GM19023 (cell line): ENCODE measurements at regions not wholly inside any gene's neighbourhood (a gene's known extent, or its start where the extent isn't known, plus 50 kb on each side); places are given as distances from the start of the nearest gene placed in this dataset.
"Not testable (repeated sequence)": the region's sequence is repeated elsewhere in the genome, so short reads cannot be mapped to it uniquely, and the experiment has no call there.

Experiments used
- ATAC-seq: cut with Tn5 transposase; IDR thresholded peaks from one replicate; pipeline ENCODE4 v1.9.1; 2021; ENCODE audit warnings: mild to moderate bottlenecking, moderate library complexity; ENCODE audit not compliant: unreplicated experiment

DNA sequence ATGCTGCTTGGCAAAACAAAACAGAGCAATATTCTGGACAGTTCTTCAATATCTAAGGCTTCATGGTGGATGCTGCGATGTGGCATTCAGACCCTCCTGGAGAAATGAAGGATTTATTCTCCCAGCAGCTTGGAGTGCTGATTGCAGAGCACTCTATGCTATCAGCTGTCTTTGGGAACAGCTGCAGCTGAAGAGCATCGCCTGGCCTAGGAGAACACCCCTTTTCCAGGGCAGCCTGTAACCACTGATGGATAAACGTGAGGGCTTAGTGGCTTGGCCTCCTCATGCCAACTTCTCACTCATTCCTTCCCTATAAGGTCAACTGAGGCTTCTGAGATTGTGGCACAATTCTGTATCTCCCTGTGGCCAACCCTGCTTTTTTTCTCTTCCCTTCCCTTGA lies 638.1 kb upstream of the CNTNAP2 start:
- no peak for ATAC-seq

DNA sequence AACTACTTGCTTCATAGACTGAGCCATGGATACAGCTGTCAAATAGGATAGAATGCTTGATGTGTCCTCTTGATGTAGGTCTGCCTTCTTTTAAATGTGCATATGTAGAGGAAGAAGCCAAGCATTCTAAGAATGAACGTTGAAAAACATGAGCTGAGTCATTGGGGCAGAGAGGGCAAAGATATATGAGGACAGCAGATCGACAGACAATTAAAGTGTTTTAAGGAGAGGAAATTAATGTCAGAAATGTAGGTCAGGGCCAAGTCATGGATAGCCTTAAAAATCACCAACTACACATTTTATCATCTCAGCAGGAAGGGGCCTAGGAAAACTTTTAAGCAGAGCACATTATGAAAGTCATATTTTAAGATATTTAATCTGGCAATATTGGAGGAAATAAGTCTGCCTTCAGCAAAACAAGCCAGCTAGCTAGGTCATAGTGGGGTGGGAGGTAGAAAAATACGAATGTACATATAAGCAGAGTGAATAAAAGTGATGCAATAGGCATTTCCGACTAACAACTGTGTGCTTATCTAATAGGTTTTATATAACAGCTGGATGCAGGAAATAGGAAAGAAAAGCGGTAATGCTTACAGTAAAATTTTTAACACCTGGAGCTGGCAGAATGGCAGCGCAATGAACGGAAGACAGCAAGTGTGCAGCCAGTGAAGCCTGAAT lies 638.3 kb upstream of the TPK1 start:
- ATAC-seq, result no peak

DNA sequence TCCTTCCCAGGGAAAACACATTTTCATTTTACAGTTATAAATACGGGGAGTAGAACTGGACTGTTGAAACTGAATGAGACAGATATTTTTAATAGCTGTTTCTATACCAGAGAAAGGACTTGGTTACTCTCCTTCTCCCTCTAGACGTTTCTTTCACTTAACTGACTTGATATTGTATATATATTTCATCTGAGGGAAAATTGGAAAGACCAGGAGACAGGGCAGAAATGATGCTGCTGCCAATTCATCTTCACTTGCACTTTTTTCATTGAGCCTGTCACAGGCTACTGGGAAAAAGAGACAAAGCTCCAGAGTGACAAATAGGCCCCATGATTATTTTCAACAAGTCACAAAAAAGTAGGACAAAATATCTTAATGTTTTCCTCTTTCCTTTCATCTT lies 636.0 kb upstream of the TPK1 start:
- ATAC-seq, result no peak

DNA sequence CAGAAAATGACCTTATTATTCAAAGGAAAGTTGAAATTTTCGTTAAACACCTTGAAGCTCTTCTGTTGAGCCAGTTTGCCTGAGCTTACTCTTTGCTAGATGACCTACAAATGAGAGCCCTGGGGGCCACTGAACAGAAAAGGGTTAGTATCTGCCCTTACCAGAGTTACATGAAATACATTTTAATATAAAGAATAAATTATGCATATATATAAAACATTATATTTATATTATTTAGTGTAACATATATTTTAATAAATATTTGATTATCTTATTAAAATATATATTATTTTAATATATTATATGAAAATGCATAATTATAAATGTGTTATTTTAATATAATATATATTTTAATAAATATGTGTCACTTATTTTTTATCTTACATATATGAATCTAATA lies 628.4 kb upstream of the TPK1 start:
- ATAC-seq, result no peak

DNA sequence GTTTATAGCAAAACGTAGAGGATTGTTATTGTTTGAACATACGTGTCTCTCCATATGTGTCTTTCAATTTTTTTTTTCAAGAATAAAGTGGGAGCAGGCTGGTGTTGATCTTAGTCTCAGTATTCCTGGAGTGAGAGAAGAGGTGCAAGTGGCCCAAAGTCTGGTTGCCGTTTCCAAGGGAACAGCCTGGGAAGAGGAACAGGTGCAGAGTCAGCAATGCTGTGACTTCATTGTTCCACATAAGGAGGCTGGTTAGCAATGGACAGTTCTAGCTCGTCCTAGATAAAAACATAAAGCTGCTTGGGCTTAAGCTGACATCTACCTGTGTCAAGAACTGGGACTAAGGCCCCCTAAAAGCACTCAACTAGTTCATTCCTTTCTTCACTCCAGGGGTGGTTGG lies 626.6 kb upstream of the TPK1 start:
- no peak for ATAC-seq

DNA sequence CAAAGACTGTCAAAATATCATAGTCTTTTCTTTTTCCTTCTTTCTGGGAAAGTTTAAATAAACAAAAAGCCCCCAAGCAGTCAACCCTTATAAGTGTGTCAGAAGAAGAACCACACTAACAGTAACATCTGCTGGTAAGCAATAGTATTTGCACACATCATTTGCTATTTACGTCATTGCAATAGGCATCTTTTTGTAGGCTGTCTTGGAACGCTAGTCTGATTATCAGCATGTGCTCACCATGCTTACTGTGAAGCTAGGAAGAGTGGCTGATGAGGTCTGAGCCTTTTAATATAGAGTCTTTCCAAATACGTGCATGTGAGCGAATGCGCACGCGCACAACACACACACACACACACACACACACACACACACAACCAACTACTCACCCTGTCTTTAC lies 599.0 kb upstream of the TPK1 start:
- ATAC-seq, result no peak

DNA sequence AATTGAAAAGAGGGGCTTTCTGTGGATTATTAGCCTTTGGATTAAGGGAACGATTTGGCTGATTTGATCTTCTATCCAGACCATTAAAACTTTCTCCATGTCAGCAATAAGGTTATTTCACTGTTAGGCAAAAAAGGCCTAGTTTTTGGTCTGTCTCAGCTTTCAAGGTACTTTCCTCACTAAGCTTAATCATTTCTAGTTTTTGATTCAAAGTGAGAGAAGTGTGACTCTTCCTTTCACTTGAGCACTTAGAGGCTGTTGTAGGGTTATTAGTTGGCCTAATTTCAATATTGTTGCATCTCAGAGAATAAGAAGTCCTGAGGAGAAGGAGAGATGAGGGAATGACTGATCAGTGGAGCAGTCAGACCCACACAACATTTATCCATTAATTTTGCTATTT lies 596.0 kb upstream of the TPK1 start:
- ATAC-seq, result no peak

DNA sequence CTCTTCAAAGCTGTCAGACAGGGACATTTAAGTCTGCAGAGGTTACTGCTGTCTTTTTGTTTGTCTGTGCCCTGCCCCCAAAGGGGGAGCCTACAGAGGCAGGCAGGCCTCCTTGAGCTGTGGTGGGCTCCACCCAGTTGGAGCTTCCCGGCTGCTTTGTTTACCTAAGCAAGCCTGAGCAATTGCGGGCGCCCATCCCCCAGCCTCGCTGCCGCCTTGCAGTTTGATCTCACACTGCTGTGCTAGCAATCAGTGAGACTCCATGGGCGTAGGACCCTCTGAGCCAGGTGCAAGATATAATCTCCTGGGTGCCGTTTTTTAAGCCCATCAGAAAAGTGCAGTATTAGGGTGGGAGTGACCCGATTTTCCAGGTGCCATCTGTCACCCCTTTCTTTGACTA lies 582.6 kb upstream of the TPK1 start:
- not testable (repeated sequence) for ATAC-seq

DNA sequence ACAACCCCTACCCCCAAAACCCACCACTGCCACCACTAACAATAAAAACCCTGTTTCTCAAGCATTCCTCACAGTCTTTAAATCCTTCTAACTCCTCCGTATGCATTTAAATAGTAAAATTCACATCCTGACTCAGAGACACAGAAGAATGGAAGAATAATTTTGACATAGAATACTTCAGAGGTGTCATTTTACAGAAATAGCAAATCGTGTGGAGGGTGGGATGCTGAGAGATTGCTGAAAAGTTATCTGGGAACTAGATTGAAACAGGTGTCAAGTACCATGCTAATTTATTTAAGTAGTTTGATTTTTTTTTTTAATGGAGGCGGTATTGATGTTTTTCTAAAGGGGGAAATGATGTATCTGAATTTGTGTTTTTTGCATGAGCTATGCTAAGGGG lies 575.2 kb upstream of the TPK1 start:
- ATAC-seq, result no peak

DNA sequence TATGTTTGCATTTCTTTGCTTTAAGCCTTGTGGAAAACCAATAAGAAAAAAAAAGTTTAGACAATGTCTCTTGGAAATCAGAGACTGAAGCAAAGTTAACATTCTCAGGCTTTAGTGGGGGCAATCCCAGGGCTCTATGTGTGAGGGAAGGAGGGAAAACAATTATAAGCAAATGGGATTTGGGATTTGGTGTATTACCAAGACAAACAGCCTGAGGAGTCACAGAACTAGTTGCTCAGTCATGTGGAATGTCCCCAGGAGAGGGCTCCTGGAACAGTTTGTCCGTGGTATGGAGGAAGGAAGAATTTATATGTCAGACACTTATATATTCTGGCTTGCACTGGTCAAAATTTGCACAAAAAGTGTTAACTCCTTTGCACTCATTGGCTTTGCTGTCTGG lies 562.9 kb upstream of the TPK1 start:
- ATAC-seq, result no peak

DNA sequence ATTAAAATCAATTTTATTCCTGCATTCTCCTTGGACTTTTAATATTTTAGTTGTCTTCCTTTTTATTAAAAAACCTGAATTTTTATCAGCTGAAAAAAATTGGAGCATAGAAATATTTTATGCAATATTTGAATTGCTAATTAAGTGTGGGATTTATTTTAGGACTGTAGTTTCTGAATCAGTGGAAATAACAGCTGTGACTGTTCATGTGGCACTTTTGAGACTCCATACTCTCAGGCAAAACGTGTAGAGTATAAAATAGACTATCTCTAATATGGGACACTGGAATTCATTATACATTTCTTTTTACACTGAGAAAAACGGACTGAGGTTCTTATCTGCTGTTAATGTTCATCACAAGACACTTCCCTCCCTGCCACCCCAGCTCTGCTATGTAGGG lies 558.3 kb upstream of the TPK1 start:
- ATAC-seq, result no peak

DNA sequence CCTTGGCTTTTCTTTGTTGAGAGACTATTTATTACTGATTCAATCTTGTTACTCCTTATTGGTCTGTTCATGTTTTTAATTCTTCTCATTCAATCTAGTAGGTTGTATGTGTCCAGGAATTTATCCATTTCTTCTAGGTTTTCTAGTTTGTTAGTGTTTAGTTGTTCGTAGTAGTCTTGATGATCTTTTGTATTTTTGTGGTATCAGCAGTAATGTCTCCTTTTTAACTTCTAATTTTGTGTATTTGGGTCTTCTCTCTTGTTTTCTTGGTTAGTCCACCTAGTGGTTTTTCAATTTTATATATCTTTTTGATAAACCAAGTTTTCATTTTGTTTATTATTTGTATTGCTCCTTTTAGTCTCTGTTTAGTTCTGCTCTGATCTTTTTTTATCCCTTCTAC lies 546.9 kb upstream of the TPK1 start:
- ATAC-seq, result no peak

DNA sequence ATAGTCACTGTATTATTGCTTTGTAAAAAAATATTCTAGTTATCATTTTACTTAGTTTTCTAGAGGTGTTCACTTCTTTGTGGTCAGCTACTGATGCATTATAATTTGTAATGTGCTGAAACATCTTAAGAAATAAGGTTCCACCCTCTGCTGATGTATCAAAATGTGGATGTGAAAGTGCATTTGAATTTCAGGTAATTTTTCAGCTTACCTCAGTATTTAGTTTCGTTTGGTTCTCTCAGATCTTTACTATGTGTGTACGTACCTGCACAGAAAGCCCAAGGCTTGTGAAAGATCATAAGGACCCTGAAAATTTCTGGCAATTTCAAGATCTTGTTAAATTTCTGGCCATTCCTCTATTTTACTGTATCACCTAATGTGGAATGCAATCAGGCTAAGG lies 542.3 kb upstream of the TPK1 start:
- no peak for ATAC-seq

DNA sequence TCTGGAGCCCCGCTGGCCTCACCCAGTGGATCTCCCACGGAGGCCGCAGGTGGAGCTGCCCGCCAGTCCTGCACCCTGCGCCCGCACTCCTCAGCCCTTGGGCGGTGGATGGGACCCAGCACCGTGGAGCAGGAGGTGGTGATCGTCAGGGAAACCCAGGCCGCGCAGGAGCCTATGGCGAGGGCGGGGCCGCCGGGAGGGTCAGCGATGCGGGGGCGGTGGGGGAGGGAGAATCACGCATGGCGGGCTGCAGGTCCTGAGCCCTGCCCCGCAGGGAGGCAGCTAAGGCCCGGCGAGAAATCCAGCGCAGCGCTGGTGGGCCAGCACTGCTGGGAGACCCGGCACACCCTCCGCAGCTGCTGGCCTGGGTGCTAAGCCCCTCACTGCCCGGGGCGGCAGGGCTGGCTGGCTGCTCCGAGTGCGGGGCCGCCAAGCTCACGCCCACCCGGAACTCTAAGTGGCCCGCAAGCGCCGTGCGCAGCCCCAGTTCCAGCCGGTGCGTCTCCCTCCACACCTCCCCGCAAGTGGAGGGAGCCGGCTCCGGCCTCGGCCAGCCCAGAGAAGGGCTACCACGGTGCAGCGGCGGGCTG lies 524.8 kb upstream of the TPK1 start:
- ATAC-seq, result no peak

DNA sequence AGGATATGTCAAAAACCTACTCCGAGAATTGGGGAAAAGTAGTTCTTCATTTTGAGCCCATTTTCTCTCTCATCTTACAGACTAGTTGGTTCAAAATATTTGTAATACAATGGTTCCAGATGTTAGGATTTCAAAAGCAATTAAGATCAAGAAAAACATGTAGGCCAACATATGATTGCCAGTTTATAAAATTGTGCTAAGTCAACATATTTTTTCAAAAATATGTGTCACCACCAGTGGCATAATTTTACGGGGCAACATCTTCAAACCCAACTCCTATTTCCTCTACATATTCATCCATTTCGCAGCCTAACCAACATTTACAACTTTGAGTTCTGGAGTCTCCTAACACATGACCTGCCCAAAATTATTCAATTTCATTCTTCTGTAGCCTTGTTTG lies 514.5 kb upstream of the TPK1 start:
- ATAC-seq, result no peak

DNA sequence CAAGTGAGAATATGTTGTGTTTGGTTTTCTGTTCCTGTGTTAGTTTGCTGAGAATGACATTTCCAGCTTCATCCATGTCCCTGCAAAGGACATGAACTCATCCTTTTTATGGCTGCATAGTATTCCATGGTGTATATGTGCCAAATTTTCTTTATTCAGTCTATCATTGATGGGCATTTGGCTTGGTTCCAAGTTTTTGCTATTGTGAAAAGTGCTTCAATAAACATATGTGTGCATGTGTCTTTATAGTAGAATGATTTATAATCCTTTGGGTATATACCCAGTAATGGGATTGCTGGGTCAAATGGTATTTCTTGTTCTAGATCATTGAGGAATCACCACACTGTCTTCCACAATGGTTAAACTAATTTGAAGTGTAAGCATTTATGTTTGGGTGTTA lies 513.6 kb upstream of the TPK1 start:
- ATAC-seq, result not testable (repeated sequence)

DNA sequence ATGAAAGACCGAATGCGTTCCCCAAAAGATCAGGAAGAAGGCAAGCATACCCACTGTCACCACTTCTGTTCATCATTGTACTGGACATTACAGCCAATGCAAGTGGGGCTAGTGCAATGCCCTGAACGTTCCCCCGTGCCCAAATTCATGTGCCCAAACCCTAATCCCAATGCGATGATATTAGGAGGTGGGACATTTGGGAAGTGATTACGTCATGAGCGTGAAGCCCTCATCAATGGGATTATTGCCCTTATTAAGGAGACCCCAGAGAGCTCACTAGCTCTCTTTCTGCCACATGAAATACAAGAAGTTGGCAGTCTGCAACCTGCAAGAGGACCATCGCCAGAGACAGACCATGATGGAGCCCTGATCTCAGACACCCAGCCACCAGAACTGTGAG lies 511.4 kb upstream of the TPK1 start:
- no peak for ATAC-seq

DNA sequence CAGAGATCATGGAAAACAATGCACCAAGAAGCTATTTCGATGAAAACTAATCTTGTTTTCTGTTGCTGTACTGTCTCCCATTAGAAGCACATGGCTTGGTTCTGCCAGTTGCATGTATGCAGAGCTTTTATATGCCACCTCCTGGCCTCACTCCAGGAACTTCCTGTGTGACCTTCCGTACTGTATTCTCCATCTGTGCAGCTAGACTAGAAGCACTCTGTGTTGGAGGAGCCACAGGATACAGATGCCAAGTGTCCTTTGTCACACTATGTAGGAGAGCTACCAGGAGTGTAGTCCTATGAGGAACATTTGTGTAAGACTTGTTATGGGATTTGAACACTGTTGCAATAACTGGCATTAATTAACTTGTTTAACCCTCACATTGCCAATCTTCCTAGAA lies 503.5 kb upstream of the TPK1 start:
- ATAC-seq, result no peak

DNA sequence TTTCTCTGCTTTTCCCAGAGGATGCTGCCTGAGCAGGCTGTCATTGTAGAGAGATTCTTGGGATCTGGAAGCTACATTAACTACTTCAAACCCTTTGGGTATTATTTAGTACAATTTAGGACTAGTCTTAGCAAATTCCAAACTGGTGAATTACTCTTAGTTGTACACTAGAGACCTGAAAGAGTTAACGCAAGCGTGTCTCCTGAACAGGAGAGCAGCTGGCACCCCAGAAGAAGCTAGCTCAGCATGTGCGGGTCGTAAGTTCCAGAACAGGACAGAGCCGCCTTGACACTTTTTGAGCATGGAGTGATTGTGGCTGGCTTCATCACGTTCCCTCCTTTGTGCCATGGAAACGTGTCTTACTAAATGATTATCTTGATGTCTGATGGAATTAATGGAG lies 495.7 kb upstream of the TPK1 start:
- ATAC-seq, result no peak

DNA sequence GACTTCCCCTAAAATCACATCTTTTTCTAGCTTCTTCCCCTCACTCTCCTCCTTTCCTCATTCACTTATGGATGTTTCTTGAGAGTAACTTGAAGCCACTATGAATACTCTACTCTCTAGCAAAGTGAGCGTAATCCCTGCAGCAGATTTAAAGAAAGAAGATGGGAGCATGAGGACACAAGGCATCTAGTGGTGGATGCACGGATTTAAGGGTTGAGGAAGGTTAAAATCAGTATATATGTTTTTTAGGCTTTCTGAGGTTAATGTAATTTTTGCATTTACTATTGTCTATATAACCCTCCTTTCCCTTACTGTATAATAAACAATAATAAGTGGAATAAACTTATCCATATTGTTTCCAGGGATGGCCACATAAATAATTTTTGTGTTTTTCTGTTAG lies 495.2 kb upstream of the TPK1 start:
- no peak for ATAC-seq

DNA sequence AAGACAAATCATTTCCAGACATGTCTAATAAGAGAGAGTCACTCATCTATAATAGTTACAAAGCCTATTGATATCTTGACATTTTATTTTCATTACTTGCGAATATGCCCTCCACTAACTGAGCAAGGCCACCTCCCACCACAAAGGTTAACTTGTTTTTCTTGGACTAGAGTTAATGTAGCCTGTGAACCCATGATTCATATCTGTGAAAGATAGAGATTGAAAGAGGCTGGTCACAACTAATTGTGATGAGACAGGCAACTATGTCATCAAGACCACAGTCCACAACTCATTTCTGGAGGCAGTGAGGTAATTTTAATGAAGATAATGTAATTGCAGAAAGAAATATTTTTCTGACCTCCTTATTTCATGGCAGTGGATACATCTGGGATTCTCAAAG lies 491.8 kb upstream of the TPK1 start:
- ATAC-seq, result no peak

DNA sequence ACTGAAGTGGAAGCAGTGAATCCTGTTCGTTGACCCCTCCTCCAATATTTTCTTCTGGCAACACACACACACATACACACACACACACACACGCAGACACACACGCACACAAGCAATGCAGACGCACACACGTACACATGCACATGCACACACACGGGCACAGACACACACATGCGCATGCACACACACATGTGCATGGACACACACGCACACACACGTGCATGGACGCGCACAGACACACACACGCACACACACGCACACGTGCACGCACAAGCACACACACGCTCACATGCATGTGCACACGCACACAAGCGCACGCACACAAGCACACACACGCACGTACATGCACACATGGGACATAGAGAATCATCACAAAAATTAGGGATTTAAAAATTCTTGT lies 488.2 kb upstream of the TPK1 start:
- ATAC-seq, result no peak

DNA sequence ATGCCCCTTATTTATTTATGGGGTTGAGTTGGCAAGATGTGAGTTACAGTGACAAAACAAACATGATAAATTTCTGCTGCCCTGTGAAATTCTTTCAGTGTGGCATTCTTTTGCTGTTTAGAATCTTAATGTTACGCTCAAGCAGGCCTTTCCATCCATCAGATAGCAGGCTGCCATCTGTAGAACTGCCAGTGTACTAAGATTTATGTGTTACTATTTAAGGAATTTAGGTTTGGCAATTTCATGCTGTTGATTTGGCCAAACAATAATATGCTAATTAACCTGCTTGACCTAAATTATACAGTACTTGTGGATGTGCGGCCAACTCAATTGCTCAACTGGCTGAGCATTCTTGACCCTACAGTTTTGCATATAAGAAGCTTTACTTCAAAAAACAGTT lies 477.7 kb upstream of the TPK1 start:
- no peak for ATAC-seq
